ENCODE measurements at regions not wholly inside any gene's neighbourhood (a gene's known extent, or its start where the extent isn't known, plus 50 kb on each side); places are given as distances from the start of the nearest gene placed in this dataset.

DNA sequence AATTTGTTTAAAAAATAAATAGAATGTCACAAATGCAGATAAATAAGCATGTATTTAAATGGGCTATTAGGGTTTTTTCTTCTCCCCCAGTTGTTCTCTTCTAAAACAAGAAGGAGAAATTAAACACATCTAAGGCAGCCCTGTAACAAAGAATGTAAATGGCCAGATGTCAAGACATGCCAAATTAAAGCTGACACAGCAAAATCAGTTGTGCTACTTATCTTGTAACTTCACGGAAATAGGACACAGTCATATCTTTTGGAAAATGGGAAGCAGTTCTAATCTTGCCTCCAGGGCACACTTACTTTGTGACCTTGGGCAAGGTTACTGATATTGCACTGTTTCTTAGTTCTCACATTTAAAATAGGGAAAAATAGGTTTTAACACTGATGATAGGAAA lies 200.1 kb upstream of the NRXN1 start:
- Histone ChIP-seq H3K27ac (ENCODE audit: low read depth, low read length, poor library complexity, severe bottlenecking) (no peak overlapping the region), H3K4me1 (ENCODE audit: insufficient read depth, low read length, poor library complexity, severe bottlenecking) (peaks cover 19% of the 10 kb centered on the region), H3K9me3 (ENCODE audit: low read depth, low read length, poor library complexity, severe bottlenecking) (no peaks in the 10 kb centered on the region), H3K36me3 (ENCODE audit: insufficient read depth, low read length, poor library complexity, severe bottlenecking) (no peaks in the 10 kb centered on the region), H3K4me3 (ENCODE audit: low read depth, low read length, poor library complexity, severe bottlenecking) (no peak overlapping the region), H3K27me3 (replicated peaks; ENCODE audit: insufficient read depth, low read depth, low read length, poor library complexity) (no peaks in the 10 kb centered on the region)
- no peak for TF ChIP-seq EZH2 (IDR thresholded peaks at IDR 0.05; ENCODE audit: borderline replicate concordance, low read depth, low read length, poor library complexity, severe bottlenecking)
- no peak for TF ChIP-seq CTCF (conservative IDR thresholded peaks at IDR 0.05; ENCODE audit: low read depth, low read length)
- POLR2A ChIA-PET (ENCODE audit: low non-redundant PET), result no interaction called here
- peak; percentile 24 for DNase-seq (ENCODE audit: low spot score)
- BruUV-seq (replicated peaks), result no TSS peak
- CTCF ChIA-PET, result no interaction called here
- intact Hi-C loops (cut with micrococcal nuclease; ENCODE audit: unreplicated experiment), result no loop called here

- no TSS peak for BruUV-seq (replicated peaks)
- CTCF ChIA-PET, result no interaction called here
Measured at GRCh38 chr2:51231071-51231470, 199.1 kb upstream of the NRXN1 start.

GRCh38 chr2:51225377-51225776 lies 193.4 kb upstream of the NRXN1 start:
- no peak for TF ChIP-seq CTCF (conservative IDR thresholded peaks at IDR 0.05; ENCODE audit: low read depth, low read length)
- CTCF ChIA-PET, result no interaction called here

More at GRCh38 chr2:51231071-51231470, 199.1 kb upstream of the NRXN1 start:
- H3K27ac ChIP-seq (ENCODE audit: low read depth, low read length, poor library complexity, severe bottlenecking), result no peak overlapping the region
- TF ChIP-seq CTCF (conservative IDR thresholded peaks at IDR 0.05; ENCODE audit: low read depth, low read length), result no peak
- TF ChIP-seq EZH2 (IDR thresholded peaks at IDR 0.05; ENCODE audit: borderline replicate concordance, low read depth, low read length, poor library complexity, severe bottlenecking), result no peak
- no peaks in the 10 kb centered on the region for H3K36me3 ChIP-seq (ENCODE audit: insufficient read depth, low read length, poor library complexity, severe bottlenecking)
- H3K9me3 ChIP-seq (ENCODE audit: low read depth, low read length, poor library complexity, severe bottlenecking), result no peaks in the 10 kb centered on the region
- POLR2A ChIA-PET (ENCODE audit: low non-redundant PET), result interaction anchor here (0.6 kb wide), 1 partner anchor 15 kb away, joined by 5 read pairs; no protein-coding TSS in a partner anchor
- intact Hi-C loops (cut with micrococcal nuclease; ENCODE audit: unreplicated experiment), result no loop called here
- no peaks in the 10 kb centered on the region for H3K27me3 ChIP-seq (replicated peaks; ENCODE audit: insufficient read depth, low read depth, low read length, poor library complexity)
- H3K4me1 ChIP-seq (ENCODE audit: insufficient read depth, low read length, poor library complexity, severe bottlenecking), result peaks cover 19% of the 10 kb centered on the region
- H3K4me3 ChIP-seq (ENCODE audit: low read depth, low read length, poor library complexity, severe bottlenecking), result no peak overlapping the region
- peak; percentile 78 for DNase-seq (ENCODE audit: low spot score)

More at GRCh38 chr2:51225377-51225776, 193.4 kb upstream of the NRXN1 start:
- Histone ChIP-seq H3K4me1 (ENCODE audit: insufficient read depth, low read length, poor library complexity, severe bottlenecking) (peaks cover 20% of the 10 kb centered on the region), H3K36me3 (ENCODE audit: insufficient read depth, low read length, poor library complexity, severe bottlenecking) (no peaks in the 10 kb centered on the region), H3K27me3 (replicated peaks; ENCODE audit: insufficient read depth, low read depth, low read length, poor library complexity) (no peaks in the 10 kb centered on the region), H3K9me3 (ENCODE audit: low read depth, low read length, poor library complexity, severe bottlenecking) (no peaks in the 10 kb centered on the region), H3K27ac (ENCODE audit: low read depth, low read length, poor library complexity, severe bottlenecking) (no peak overlapping the region), H3K4me3 (ENCODE audit: low read depth, low read length, poor library complexity, severe bottlenecking) (no peak overlapping the region)
- BruUV-seq (replicated peaks), result no TSS peak
- DNase-seq (ENCODE audit: low spot score), result no peak
- POLR2A ChIA-PET (ENCODE audit: low non-redundant PET), result no interaction called here
- intact Hi-C loops (cut with micrococcal nuclease; ENCODE audit: unreplicated experiment), result no loop called here
